ENCODE measurements at regions not wholly inside any gene's neighbourhood (a gene's known extent, or its start where the extent isn't known, plus 50 kb on each side); places are given as distances from the start of the nearest gene placed in this dataset.

GRCh38 chr16:59290718-59291117 is 556.6 kb upstream of the GOT2 start:
- H3K9me2 ChIP-seq (ENCODE audit: insufficient read depth, low read length) = no peaks in the 10 kb centered on the region
- no peaks in the 10 kb centered on the region for H3K79me2 ChIP-seq (replicated peaks; ENCODE audit: insufficient read depth, low read length)
- H3K36me3 ChIP-seq (ENCODE audit: insufficient read depth, low read length) = no peaks in the 10 kb centered on the region
- H3K4me2 ChIP-seq (ENCODE audit: low read length) = no peak overlapping the region
- H3K9ac ChIP-seq (ENCODE audit: low read length) = no peak overlapping the region
- no peak overlapping the region for H2AFZ ChIP-seq (ENCODE audit: low read depth, low read length)
- H3K27ac ChIP-seq (ENCODE audit: low read length) = no peak overlapping the region
- H3K4me3 ChIP-seq (ENCODE audit: low read length) = no peak overlapping the region
- H4K20me1 ChIP-seq (ENCODE audit: insufficient read depth) = no peaks in the 10 kb centered on the region
- H3K27me3 ChIP-seq (ENCODE audit: insufficient read depth, low read depth, low read length) = no peaks in the 10 kb centered on the region
- no peaks in the 10 kb centered on the region for H3K9me3 ChIP-seq (ENCODE audit: low read length)
- TF ChIP-seq RAD21 (conservative IDR thresholded peaks at IDR 0.05) = no peak
- no peak for TF ChIP-seq REST (IDR thresholded peaks at IDR 0.05; ENCODE audit: borderline replicate concordance)
- no peak for TF ChIP-seq MXI1 (conservative IDR thresholded peaks at IDR 0.05; ENCODE audit: poor library complexity, severe bottlenecking)
- no peak for TF ChIP-seq EZH2 (IDR thresholded peaks at IDR 0.05; ENCODE audit: borderline replicate concordance, insufficient read depth, low read length, poor library complexity, severe bottlenecking)
- no peak for TF ChIP-seq POLR2AphosphoS5 (IDR thresholded peaks at IDR 0.05)
- TF ChIP-seq TAF1 (IDR thresholded peaks at IDR 0.05; ENCODE audit: low read depth) = no peak
- TF ChIP-seq EP300 (conservative IDR thresholded peaks at IDR 0.05; ENCODE audit: poor library complexity, severe bottlenecking) = no peak
- TF ChIP-seq SMC3 (conservative IDR thresholded peaks at IDR 0.05; ENCODE audit: poor library complexity) = no peak
- TF ChIP-seq CTCF (IDR thresholded peaks at IDR 0.05; ENCODE audit: poor library complexity, severe bottlenecking) = no peak
- peaks cover 5% of the 10 kb centered on the region for H3F3A ChIP-seq (ENCODE audit: insufficient read depth, low read length, poor library complexity, severe bottlenecking)

- no peaks in the 10 kb centered on the region for H3K9me2 ChIP-seq (ENCODE audit: insufficient read depth, low read length)
- no peak overlapping the region for H3K4me2 ChIP-seq (ENCODE audit: low read length)
- no peaks in the 10 kb centered on the region for H3K27me3 ChIP-seq (ENCODE audit: insufficient read depth, low read depth, low read length)
- no peak overlapping the region for H3K4me3 ChIP-seq (ENCODE audit: low read length)
- no peak overlapping the region for H3K9ac ChIP-seq (ENCODE audit: low read length)
- no peaks in the 10 kb centered on the region for H3K36me3 ChIP-seq (ENCODE audit: insufficient read depth, low read length)
- H4K20me1 ChIP-seq (ENCODE audit: insufficient read depth) = no peaks in the 10 kb centered on the region
- TF ChIP-seq TAF1 (IDR thresholded peaks at IDR 0.05; ENCODE audit: low read depth) (no peak), CTCF (IDR thresholded peaks at IDR 0.05; ENCODE audit: poor library complexity, severe bottlenecking) (no peak), EZH2 (IDR thresholded peaks at IDR 0.05; ENCODE audit: borderline replicate concordance, insufficient read depth, low read length, poor library complexity, severe bottlenecking) (no peak), SMC3 (conservative IDR thresholded peaks at IDR 0.05; ENCODE audit: poor library complexity) (no peak)
- H3F3A ChIP-seq (ENCODE audit: insufficient read depth, low read length, poor library complexity, severe bottlenecking) = peaks cover 5% of the 10 kb centered on the region
- H3K9me3 ChIP-seq (ENCODE audit: low read length) = no peaks in the 10 kb centered on the region
- no peaks in the 10 kb centered on the region for H3K79me2 ChIP-seq (replicated peaks; ENCODE audit: insufficient read depth, low read length)
- H3K27ac ChIP-seq (ENCODE audit: low read length) = no peak overlapping the region
- H2AFZ ChIP-seq (ENCODE audit: low read depth, low read length) = no peak overlapping the region
These were observed 555.0 kb upstream of the GOT2 start for GRCh38 chr16:59289151-59289550.

Data from neural cell (in vitro differentiated cells).